ENCODE measurements at regions not wholly inside any gene's neighbourhood (a gene's known extent, or its start where the extent isn't known, plus 50 kb on each side); places are given as distances from the start of the nearest gene placed in this dataset.

- no peak for DNase-seq
Measured at GRCh38 chr10:44689368-44689767, 221.8 kb upstream of the TMEM72 start.

DNA sequence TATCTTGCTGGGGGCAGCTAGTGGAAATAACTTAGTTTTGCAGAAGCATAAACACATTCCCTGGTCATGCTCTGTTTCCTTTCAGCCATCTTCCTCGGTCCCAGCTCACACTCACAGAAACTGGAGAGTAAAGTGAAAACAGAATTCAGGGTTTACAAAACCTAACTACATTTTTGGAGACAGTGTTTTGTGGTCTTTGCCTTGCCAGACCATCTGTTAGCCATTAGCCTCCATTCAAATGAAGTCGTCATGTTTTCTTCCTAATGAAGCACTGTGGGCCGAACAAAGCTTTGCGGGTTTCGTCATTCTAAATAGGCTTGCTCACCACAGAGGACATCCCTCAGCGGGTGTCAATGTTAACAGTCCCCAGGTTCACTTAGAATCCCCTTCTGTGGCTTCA is 214.6 kb upstream of the TMEM72 start:
- no peak for DNase-seq

DNA sequence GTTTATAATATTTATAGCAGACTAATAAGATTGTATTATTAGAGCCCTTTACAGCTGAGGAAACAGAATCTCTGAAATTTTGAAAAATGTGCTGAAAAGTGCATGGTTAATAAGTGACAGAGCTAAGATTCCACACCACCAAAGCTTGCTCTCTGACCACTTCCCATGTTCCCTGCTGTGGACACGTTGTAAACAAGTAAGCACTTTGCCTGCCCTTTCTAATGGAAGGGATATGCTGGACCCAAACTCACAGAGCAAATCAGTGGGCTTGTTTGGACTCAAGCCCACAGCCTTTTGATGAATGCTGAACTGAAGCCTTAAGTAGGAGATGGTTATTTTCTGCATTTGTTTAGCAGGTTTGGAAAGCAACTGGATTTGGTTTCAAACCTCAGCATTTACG is 214.0 kb upstream of the TMEM72 start:
- no peak for DNase-seq

DNA sequence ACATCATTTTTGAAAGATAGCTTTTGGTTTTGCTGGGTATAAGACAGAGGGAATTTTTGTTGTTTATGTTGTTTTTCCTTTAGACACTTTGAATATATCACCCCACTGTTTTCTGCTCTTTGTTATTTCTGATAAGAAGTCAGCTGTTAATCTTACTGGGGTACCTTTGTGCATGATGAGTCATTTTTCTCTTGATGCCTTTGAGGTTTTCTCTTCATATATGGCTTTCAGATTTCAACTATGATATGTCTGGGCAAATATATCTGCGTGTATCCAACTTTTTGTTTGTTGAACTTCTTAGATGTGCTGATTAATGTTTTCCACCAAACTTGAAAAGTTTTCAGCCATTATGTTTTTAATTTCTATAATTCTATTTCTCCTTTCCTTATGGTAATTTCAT is 208.6 kb upstream of the TMEM72 start:
- DNase-seq, result no peak

DNA sequence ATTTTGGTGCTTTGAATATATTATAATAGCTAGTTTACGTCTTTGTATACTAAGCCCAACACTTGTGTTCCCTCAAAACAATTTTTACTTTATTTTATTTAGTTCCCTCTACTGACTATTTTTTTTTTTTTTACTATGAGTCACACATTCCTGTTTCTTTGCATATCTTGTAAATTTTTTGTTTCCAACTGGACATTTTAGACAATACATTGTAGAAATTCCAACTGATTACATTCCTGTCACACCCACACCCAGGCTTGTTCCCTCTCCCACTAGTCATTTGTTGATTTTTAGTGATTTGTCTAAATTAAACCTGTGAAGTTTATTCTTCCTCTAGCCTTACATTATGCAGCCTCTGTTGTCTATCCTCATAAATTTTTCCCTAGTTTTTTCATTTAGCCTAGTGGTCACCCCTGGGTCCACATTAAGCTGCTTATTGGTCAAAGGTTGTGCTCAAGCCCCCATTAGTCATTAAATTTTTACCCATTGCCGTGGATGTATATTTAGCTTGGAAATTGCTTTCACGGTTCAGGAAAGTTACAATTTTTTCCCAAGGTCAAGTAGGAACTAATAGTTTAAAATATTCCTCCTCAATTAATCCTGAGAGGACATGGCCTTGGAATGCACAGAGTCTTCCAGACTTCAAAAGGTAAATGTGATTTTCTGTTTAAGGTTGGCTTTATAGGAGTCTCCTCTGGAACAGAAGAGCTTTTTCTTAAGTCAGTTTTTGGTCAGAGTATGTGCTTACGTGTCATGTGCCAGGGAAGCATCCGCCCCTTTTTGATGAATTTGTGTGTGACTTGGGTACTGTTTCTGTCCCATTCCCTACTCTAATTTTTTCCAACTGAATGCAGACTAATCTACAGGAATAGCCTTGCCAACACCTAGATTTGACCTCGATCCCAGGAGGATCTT is 207.6 kb upstream of the TMEM72 start:
- no peak for DNase-seq

DNA sequence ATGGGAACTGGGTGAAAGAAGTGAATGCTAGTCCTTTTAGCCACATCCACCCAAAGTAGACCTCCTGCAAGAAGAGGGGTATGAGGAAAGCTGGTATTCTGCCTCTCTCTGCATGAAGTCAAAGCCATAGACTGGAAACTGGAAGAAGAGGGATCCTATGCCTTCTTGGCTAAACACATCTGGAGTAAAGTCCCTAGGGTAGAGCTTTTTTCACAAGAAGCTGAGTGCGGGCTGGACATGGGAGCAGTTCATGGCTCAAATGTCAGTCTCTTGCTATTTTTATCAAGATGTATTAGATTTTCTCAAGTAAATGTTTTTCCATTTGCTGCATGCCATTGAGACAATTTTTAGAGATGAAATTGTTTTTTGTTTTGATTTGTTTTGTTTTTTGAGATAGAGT is 206.5 kb upstream of the TMEM72 start:
- DNase-seq, result no peak

DNA sequence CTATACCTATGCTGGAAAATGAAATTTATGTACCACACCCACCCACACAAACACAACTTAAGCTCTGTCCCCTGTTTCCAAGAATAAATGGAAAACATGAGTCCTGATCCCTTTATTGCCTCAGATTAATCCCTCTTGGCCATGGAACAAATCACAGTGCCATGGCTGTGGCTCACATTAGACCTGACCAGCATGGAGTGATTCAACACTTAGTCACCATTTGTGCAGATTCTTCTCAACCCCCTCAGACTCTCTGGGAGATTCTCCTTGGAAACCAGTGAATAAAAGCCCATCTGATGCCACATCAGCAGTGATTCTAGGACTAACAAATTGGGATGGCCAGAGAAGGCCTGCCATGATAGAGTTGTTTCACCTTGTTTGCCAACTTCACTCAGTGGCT is 204.4 kb upstream of the TMEM72 start:
- no peak for DNase-seq

- DNase-seq, result no peak
Measured at GRCh38 chr10:44713307-44713706, 197.8 kb upstream of the TMEM72 start.

- no peak for DNase-seq
Measured at GRCh38 chr10:44714451-44714850, 196.7 kb upstream of the TMEM72 start.

DNA sequence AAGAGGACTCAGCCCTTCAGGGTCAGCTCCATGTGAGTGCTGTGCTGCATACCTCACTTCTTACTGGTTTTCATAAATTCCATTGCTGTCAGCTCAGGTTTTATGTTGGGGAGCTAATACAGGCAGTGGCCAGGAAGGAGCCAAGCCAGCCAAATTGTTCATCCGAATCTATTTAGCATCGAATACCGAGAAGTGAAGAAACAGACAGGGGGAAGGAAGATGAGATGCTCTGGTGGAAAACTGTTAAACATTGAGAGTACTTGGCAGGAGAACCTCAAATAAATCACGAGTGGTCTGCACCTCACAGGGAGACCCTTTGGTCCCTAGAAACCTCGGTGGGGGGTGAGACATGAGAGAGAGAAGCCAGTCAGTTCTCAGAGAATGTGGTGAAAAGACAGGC is 196.0 kb upstream of the TMEM72 start:
- DNase-seq, result no peak

- no peak for DNase-seq
Measured at GRCh38 chr10:44716470-44717015, 194.6 kb upstream of the TMEM72 start.

DNA sequence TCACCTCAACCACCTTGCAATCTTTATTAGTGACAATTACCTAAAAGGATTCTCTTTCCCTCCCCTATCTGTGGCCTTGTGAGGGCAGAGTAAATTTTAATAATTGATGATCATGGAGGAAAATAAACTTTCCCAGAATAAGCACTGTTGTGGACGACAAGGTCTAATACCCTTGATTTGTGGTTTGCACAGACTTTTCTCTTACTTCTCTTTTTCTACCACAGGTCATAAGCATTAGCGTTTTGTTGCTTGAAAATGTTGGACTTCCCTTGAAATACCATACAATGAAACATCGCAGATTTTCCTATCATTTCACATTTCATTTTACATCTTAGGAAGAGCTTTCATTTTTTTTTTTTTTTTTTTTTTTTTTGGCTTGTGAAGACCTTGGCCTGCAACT is 188.1 kb upstream of the TMEM72 start:
- no peak for DNase-seq

GRCh38 chr10:44723619-44724325 is 187.4 kb upstream of the TMEM72 start:
- no peak for DNase-seq

DNA sequence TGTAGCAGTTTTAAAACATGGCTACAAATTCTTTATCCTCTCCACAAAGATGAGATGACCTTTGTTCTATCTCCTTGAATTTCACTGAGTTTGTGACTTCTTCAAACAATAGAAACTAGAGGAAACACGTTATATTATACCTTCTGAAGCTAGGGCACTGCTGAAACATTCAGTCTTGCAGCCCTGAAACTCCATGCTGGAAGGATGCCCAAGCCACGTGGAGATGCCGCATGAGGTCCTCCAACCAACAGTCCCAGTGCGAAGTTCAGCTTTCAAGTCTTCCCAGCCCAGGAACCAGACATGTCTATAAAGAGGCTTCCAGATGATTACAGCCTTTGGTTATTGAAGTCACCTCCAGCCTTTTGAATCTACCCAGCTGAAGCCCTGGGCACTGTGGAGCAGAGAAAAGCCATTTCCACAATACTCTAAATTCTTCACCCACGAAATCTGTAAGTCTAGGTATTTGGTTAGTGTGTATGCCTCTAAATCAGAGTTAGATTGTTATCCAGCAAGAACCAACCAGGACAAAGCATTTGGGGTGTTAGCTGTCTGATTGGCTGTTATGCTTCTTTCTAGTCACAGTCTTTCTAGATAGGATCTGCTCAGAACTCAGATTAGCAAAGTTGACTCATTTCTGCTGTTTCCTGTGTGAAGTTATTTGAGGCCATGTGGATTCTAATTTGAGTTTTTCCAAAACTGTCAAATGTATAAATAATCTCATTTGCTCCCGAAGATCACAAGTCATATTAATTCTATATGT is 186.5 kb upstream of the TMEM72 start:
- no peak for DNase-seq

DNA sequence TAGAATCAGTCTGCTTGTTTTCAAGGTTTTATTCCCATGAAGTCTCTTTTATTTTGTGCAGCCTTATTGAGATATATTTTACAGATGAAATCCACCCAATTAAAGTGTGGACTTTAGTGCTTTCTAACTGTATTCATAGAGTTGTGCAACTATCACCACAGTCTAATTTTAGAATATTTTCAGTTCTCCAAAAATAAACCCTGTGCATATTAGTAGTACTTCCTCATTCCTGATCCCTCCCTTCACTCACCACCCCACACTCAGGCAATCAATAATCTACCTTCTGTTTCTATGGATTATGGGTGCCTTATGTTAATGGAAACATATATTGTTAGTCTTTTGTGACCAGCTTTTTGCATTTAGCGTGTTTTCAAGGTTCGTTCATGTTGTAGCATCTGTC is 185.7 kb upstream of the TMEM72 start:
- DNase-seq, result no peak

DNA sequence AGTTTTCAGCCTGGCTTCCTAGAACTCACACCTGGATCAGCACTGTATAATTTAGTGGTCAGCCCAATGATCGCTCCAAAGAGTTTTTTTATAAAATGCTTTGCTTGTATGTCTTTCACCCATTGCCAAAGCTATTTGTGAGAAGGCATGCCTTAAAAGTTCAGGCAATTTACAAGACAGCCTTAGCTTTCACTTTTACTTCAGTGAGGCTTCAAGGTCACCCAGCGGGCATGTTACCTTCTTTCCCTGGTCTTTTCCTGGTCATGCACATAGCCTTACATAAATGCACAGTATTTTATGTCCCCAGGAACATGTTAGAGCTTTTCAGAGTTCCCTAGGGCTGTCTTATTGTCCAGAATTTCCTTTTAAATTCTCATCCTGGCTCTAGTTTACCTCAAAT is 179.9 kb upstream of the TMEM72 start:
- DNase-seq, result no peak

GRCh38 chr10:44733501-44734488 is 177.3 kb upstream of the TMEM72 start:
- DNase-seq, result no peak

GRCh38 chr10:44742248-44742647 is 168.9 kb upstream of the TMEM72 start:
- no peak for DNase-seq

GRCh38 chr10:44743535-44743934 is 167.6 kb upstream of the TMEM72 start:
- DNase-seq, result no peak

DNA sequence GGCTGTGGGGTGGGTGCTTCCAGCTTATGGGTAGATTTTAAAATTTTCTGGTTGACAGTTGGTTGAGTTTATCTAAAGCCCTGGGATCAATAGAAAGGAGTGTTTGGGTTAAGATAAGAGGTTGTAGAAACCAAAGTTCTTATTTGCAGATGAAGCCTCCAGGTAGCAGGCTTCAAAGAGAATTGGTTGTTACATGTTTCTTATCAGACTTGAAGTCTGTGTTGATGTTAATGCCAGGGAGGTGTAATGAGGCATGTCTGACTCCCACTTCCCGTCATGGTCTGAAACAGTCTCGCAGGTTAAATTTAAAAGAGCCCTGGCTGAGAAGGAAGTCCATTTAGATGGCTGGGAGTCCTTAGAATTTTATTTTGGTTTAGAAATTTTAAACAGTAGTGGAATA is 165.2 kb upstream of the TMEM72 start:
- no peak for DNase-seq

GRCh38 chr10:44747593-44748172 is 163.5 kb upstream of the TMEM72 start:
- no peak for DNase-seq

GRCh38 chr10:44749151-44749550 is 162.0 kb upstream of the TMEM72 start:
- no peak for DNase-seq
